Left ventricle myocardium inferior (tissue), 1 donor: ENCODE measurements at regions not wholly inside any gene's neighbourhood (a gene's known extent, or its start where the extent isn't known, plus 50 kb on each side); places are given as distances from the start of the nearest gene placed in this dataset.
"Not testable (repeated sequence)": the region's sequence is repeated elsewhere in the genome, so short reads cannot be mapped to it uniquely, and the experiment has no call there.

Experiments used
- DNase-seq: peaks from one replicate; pipeline ENCODE4 v3.0.0-alpha.2; 2020
- H3K27ac ChIP-seq: fragments of 200-600 bp; replicated peaks from 2 replicates; pipeline ENCODE4 v1.8.0; 2021
- H3K27me3 ChIP-seq: fragments of 200-600 bp; 2 replicates; pipeline ENCODE4 v1.8.0; 2021; ENCODE audit warnings: low read depth
- H3K36me3 ChIP-seq: fragments of 200-600 bp; 2 replicates; pipeline ENCODE4 v1.8.0; 2021
- H3K4me1 ChIP-seq: fragments of 200-600 bp; 2 replicates; pipeline ENCODE4 v1.8.0; 2021
- H3K4me3 ChIP-seq: fragments of 200-600 bp; 2 replicates; pipeline ENCODE4 v1.8.0; 2021; ENCODE audit warnings: mild to moderate bottlenecking, moderate library complexity
- H3K9me3 ChIP-seq: fragments of 200-600 bp; replicated peaks from 2 replicates; pipeline ENCODE4 v1.8.0; 2021
- intact Hi-C: fragments of 100-400 bp; cut with micrococcal nuclease; formaldehyde crosslinking; loops from one replicate; pipeline ENCODE4 v1.11.0; 2022
- donor health status: DM: no; HTN: yes; CAD: no; lungs with severe emphysema.

- DNase-seq, H3K27ac ChIP-seq, H3K27me3 ChIP-seq, intact Hi-C loops, H3K9me3 ChIP-seq, H3K36me3 ChIP-seq, H3K4me1 ChIP-seq, H3K4me3 ChIP-seq: not testable (repeated sequence)
Measured at GRCh38 chr1:121041497-121041896, 142.6 kb downstream of the FAM72B start.

GRCh38 chr1:121042882-121043281, 141.3 kb downstream of the FAM72B start:
- H3K27ac ChIP-seq, H3K4me3 ChIP-seq, intact Hi-C loops, H3K4me1 ChIP-seq, DNase-seq, H3K9me3 ChIP-seq, H3K36me3 ChIP-seq, H3K27me3 ChIP-seq: not testable (repeated sequence)

- H3K27me3 ChIP-seq: peaks cover 28% of the 10 kb centered on the region
- H3K36me3 ChIP-seq, H3K4me1 ChIP-seq, H3K9me3 ChIP-seq, H3K4me3 ChIP-seq, DNase-seq, intact Hi-C loops, H3K27ac ChIP-seq: not testable (repeated sequence)
Measured at GRCh38 chr1:121048293-121048752, 135.8 kb downstream of the FAM72B start.

GRCh38 chr1:121048769-121049443, 135.2 kb downstream of the FAM72B start:
- H3K27ac ChIP-seq, intact Hi-C loops, H3K9me3 ChIP-seq, H3K4me1 ChIP-seq, H3K36me3 ChIP-seq, DNase-seq, H3K4me3 ChIP-seq: not testable (repeated sequence)
- peaks cover 28% of the 10 kb centered on the region for H3K27me3 ChIP-seq

GRCh38 chr1:121050097-121050496, 134.0 kb downstream of the FAM72B start:
- intact Hi-C loops, H3K4me1 ChIP-seq, H3K27ac ChIP-seq, DNase-seq, H3K9me3 ChIP-seq, H3K4me3 ChIP-seq, H3K36me3 ChIP-seq: not testable (repeated sequence)
- H3K27me3 ChIP-seq: peaks cover 28% of the 10 kb centered on the region

- H3K36me3 ChIP-seq, H3K4me1 ChIP-seq, H3K4me3 ChIP-seq, DNase-seq, H3K9me3 ChIP-seq, intact Hi-C loops, H3K27ac ChIP-seq: not testable (repeated sequence)
- peaks cover 34% of the 10 kb centered on the region for H3K27me3 ChIP-seq
Measured at GRCh38 chr1:121051161-121051790, 132.9 kb downstream of the FAM72B start.

GRCh38 chr1:121052081-121052660, 132.0 kb downstream of the FAM72B start:
- H3K27me3 ChIP-seq: peaks cover 34% of the 10 kb centered on the region
- H3K9me3 ChIP-seq, H3K36me3 ChIP-seq, intact Hi-C loops, H3K4me1 ChIP-seq, H3K27ac ChIP-seq, DNase-seq, H3K4me3 ChIP-seq: not testable (repeated sequence)

GRCh38 chr1:121054928-121055327, 129.2 kb downstream of the FAM72B start:
- H3K4me1 ChIP-seq, H3K36me3 ChIP-seq, H3K27ac ChIP-seq, intact Hi-C loops, H3K9me3 ChIP-seq, DNase-seq, H3K4me3 ChIP-seq: not testable (repeated sequence)
- H3K27me3 ChIP-seq: peaks cover 30% of the 10 kb centered on the region

- H3K27ac ChIP-seq, H3K27me3 ChIP-seq, H3K4me1 ChIP-seq, DNase-seq, H3K36me3 ChIP-seq, H3K4me3 ChIP-seq, intact Hi-C loops, H3K9me3 ChIP-seq: not testable (repeated sequence)
Measured at GRCh38 chr1:121066925-121067324, 117.2 kb downstream of the FAM72B start.

GRCh38 chr1:121068738-121069499, 115.2 kb downstream of the FAM72B start:
- H3K36me3 ChIP-seq, H3K27me3 ChIP-seq, H3K4me3 ChIP-seq, H3K27ac ChIP-seq, H3K4me1 ChIP-seq, DNase-seq, H3K9me3 ChIP-seq, intact Hi-C loops: not testable (repeated sequence)

- intact Hi-C loops, H3K4me3 ChIP-seq, H3K27me3 ChIP-seq, H3K27ac ChIP-seq, H3K9me3 ChIP-seq, DNase-seq, H3K36me3 ChIP-seq, H3K4me1 ChIP-seq: not testable (repeated sequence)
Measured at GRCh38 chr1:121073852-121074251, 110.3 kb downstream of the FAM72B start.

- H3K27ac ChIP-seq, H3K27me3 ChIP-seq, H3K9me3 ChIP-seq, H3K4me1 ChIP-seq, H3K36me3 ChIP-seq, DNase-seq, H3K4me3 ChIP-seq, intact Hi-C loops: not testable (repeated sequence)
Measured at GRCh38 chr1:121075254-121075805, 108.8 kb downstream of the FAM72B start.

- DNase-seq, H3K9me3 ChIP-seq, H3K4me3 ChIP-seq, H3K27me3 ChIP-seq, intact Hi-C loops, H3K27ac ChIP-seq, H3K4me1 ChIP-seq, H3K36me3 ChIP-seq: not testable (repeated sequence)
Measured at GRCh38 chr1:121076674-121077073, 107.5 kb downstream of the FAM72B start.
